WI38 (cell line): ENCODE measurements at regions not wholly inside any gene's neighbourhood (a gene's known extent, or its start where the extent isn't known, plus 50 kb on each side); places are given as distances from the start of the nearest gene placed in this dataset.

Experiments used
- H3K4me3 ChIP-seq: 2 replicates; pipeline ENCODE4 v1.5.1; 2011; ENCODE audit warnings: low read depth, mild to moderate bottlenecking, control low read depth, low read length
- CTCF ChIP-seq: IDR thresholded peaks from 2 replicates; pipeline ENCODE4 v1.5.1; 2012; ENCODE audit warnings: low read depth, mild to moderate bottlenecking, control low read depth, low read length

- no peak for TF ChIP-seq CTCF
- no peak overlapping the region for H3K4me3 ChIP-seq
These were observed 809.8 kb upstream of the NUDT12 start for GRCh38 chr5:104372376-104372775.

GRCh38 chr5:104370523-104370922, 807.9 kb upstream of the NUDT12 start:
- TF ChIP-seq CTCF = no peak
- H3K4me3 ChIP-seq = no peak overlapping the region

- H3K4me3 ChIP-seq = no peak overlapping the region
- TF ChIP-seq CTCF = no peak
These were observed 805.4 kb upstream of the NUDT12 start for GRCh38 chr5:104367978-104368377.

- H3K4me3 ChIP-seq = no peak overlapping the region
- TF ChIP-seq CTCF = no peak
These were observed 801.0 kb upstream of the NUDT12 start for GRCh38 chr5:104363567-104363966.

GRCh38 chr5:104361932-104362331, 799.3 kb upstream of the NUDT12 start:
- no peak overlapping the region for H3K4me3 ChIP-seq
- no peak for TF ChIP-seq CTCF

- TF ChIP-seq CTCF = no peak
These were observed 792.8 kb upstream of the NUDT12 start for GRCh38 chr5:104355350-104355749.

GRCh38 chr5:104353371-104353770, 790.8 kb upstream of the NUDT12 start:
- no peak overlapping the region for H3K4me3 ChIP-seq
- no peak for TF ChIP-seq CTCF

More at GRCh38 chr5:104355350-104355749, 792.8 kb upstream of the NUDT12 start:
- H3K4me3 ChIP-seq = no peak overlapping the region
